Ureter (tissue), 1 donor: ENCODE measurements at regions not wholly inside any gene's neighbourhood (a gene's known extent, or its start where the extent isn't known, plus 50 kb on each side); places are given as distances from the start of the nearest gene placed in this dataset.

Experiments used
- DNase-seq: peaks from one replicate; pipeline ENCODE4 v3.0.0-alpha.2; 2020; ENCODE audit warnings: low spot score
- donor health status: DM: yes; HTN: yes; CAD: no.

DNA sequence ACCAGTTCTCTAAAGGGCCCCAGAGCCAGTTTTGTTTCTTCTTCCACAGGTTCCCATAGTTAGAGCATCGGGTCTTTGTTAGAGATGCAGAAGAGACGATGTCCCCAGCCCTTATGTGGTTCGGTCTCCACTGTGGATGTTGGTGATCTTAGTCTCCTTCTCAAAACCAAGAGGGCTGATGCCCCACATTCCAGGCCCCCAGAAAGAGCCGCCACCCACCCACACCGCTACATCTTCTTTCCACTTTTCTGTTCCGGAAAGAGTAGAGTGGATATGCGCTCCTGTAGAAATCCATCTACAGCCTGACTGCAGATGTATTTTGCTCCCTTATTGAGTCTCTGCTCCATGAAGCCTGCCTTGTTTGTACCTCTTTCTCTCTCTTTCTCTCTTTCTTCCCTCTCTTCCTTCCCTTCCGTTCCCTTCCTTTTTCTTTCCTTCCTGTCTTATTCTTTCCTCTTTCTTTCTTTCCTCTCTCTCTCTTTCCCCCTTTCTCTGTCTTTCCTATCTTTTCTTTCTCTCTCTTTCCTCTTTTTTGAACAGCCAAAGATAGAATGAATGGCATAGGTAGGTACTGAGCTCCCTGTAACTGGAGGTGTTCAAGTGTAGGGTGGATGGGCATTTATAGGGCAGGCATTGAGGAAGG, 224.3 kb downstream of the SEC14L1 start:
- DNase-seq, result no peak

- no peak for DNase-seq
Measured at GRCh38 chr17:77365584-77366186, 224.9 kb downstream of the SEC14L1 start.

DNA sequence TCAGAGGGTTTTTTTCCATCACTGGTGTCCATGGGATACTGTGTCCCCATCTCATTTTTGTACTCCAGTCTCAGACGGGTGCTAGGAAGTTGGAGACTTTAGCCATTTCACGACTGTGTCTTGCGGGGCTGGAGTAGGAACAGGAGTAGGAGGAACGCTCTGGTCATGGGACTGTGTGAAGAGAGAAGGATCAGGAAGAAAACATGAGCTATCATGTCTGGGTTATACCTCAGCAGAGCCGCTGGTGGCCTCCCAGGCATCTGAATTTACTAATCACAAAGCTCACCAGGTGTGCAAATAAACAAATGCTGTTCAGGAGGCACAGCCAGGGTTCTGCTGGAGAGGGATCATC, 225.4 kb downstream of the SEC14L1 start:
- DNase-seq, result no peak

GRCh38 chr17:77366558-77367245, 225.9 kb downstream of the SEC14L1 start:
- DNase-seq, result no peak

DNA sequence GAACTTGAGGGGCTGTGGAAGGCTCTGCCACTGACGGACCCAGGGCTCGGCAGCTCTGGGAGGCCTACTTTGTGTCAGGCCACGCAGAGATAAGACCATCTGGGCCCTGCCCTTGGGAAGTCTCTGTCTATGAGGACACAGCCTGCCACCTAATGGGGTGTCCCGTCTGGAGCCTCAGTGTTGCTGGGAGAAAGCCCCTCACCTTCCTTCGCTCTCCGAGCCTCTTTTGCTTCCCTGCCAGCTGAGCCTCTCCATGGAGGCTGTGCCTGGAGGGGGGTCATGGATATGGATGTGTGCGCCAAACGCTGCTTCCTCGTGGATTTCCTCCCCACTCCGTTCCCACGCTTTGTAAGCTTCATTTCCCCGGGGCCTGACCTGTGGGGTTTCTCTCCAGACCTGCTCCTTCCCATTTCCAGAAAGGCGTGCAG, 228.8 kb downstream of the SEC14L1 start:
- no peak for DNase-seq

DNA sequence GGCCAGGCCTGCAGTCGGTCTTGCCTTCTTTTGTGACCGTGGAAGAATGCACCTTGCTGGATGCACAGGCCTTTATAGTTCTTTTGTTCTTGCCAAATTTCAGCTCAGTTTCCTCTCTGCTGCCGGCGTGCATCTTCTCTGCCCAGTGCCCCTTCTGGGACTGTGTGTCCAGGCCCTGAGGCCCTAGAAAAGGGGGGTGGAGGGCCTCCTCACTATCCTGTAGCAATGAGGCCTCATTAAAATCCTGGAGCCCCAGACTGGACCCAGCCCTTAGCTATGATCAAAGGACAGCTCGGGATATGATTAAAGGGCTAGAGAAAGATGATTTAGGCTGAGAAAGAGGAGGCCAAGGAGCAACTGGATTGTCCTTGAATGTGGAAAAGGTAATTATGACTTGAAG, 229.8 kb downstream of the SEC14L1 start:
- DNase-seq, result no peak

GRCh38 chr17:77371117-77371887, 230.5 kb downstream of the SEC14L1 start:
- no peak for DNase-seq

DNA sequence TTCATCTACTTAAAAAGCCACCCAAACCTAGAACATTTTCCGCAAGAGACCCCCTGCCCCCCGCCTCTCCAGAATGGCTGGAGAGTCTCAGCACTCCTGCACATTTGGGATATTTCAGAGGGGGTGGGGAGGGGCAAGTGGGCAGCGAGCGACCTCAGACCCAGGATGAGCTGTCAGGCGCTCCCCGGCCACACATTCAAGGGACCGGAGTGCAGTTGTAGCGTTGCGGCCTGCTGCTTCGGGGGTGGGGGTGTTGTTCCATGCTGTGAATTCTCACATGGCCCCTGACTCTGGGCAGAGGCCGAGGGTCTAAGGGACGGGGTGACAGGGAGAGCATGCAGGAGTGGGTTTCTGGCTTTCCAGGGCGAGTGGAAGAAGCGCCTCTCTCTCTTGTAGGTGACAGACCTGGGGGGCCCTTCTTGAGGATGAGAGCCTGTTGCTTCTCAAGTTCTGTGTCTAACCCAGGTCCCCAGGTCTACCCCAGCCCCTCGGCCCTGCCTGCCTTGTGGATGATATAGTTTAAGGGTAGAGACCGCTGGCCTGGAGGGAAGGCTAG, 231.2 kb downstream of the SEC14L1 start:
- no peak for DNase-seq

DNA sequence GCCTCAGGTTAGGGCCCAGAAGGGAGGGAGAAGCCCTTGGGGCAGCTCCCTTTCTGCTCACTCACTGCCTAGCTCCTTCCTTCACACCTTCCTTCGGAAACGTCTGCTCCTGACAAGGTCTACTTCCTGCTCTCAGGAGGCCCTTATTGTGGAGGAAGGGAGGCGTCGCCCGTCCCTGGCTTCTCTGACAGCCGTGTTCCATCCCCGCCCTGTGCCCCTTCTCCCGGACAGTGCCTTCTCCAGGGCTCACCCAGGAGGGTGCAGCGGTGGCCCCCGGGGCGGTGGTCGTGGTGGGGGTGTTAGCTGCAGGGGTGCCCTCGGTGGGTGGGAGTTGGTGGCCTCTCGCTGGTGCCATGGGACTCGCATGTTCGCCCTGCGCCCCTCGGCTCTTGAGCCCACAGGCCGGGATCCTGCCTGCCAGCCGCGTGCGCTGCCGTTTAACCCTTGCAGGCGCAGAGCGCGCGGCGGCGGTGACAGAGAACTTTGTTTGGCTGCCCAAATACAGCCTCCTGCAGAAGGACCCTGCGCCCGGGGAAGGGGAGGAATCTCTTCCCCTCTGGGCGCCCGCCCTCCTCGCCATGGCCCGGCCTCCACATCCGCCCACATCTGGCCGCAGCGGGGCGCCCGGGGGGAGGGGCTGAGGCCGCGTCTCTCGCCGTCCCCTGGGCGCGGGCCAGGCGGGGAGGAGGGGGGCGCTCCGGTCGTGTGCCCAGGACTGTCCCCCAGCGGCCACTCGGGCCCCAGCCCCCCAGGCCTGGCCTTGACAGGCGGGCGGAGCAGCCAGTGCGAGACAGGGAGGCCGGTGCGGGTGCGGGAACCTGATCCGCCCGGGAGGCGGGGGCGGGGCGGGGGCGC, 231.9 kb downstream of the SEC14L1 start:
- peak; percentile 86 for DNase-seq

DNA sequence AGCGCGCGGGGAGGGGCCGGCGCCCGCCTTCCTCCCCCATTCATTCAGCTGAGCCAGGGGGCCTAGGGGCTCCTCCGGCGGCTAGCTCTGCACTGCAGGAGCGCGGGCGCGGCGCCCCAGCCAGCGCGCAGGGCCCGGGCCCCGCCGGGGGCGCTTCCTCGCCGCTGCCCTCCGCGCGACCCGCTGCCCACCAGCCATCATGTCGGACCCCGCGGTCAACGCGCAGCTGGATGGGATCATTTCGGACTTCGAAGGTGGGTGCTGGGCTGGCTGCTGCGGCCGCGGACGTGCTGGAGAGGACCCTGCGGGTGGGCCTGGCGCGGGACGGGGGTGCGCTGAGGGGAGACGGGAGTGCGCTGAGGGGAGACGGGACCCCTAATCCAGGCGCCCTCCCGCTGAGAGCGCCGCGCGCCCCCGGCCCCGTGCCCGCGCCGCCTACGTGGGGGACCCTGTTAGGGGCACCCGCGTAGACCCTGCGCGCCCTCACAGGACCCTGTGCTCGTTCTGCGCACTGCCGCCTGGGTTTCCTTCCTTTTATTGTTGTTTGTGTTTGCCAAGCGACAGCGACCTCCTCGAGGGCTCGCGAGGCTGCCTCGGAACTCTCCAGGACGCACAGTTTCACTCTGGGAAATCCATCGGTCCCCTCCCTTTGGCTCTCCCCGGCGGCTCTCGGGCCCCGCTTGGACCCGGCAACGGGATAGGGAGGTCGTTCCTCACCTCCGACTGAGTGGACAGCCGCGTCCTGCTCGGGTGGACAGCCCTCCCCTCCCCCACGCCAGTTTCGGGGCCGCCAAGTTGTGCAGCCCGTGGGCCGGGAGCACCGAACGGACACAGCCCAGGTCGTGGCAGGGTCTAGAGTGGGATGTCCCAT, 232.8 kb downstream of the SEC14L1 start:
- no peak for DNase-seq

- DNase-seq, result peak; percentile 83
Measured at GRCh38 chr17:77374170-77374936, 233.6 kb downstream of the SEC14L1 start.

DNA sequence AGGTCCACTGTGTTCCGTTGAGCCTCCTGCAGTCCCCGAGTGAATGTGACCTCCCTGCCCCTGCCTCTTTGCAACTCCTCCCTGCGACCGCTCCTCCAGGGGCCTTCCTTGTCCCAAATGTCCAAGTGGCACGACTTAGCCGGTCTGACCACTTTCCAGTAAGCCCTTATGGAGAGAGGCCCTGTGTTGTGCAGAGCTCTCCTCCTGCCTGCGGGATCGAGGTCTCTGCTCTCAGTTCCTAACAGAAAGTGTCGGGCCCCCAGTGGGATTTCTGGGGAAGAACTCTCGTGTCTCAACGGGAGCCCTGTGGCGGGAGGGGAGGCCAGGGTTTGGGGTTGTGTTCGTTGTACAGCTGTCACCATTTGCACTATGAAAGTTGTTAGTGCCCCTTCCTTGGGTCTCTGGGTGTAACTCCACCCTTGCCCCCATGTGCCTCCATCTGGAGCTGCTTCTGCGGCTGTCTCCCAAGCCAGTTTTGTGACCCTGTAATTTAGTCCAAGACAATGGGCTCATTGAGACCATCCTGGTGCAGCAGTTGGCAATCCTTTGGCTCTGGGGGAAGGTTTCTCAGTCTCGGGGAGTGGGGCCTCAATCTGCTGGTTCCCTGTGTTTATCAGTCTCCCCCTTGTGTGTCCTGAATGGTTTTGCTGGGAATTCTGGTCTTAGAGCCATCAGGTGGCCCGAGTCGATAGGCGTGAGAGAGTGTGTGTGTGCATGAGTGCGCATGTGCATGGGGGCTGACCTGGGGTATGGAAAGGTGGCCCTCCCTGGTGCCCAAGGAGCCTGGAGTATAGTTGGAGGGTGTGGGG, 234.5 kb downstream of the SEC14L1 start:
- no peak for DNase-seq

GRCh38 chr17:77375917-77376651, 235.3 kb downstream of the SEC14L1 start:
- no peak for DNase-seq

DNA sequence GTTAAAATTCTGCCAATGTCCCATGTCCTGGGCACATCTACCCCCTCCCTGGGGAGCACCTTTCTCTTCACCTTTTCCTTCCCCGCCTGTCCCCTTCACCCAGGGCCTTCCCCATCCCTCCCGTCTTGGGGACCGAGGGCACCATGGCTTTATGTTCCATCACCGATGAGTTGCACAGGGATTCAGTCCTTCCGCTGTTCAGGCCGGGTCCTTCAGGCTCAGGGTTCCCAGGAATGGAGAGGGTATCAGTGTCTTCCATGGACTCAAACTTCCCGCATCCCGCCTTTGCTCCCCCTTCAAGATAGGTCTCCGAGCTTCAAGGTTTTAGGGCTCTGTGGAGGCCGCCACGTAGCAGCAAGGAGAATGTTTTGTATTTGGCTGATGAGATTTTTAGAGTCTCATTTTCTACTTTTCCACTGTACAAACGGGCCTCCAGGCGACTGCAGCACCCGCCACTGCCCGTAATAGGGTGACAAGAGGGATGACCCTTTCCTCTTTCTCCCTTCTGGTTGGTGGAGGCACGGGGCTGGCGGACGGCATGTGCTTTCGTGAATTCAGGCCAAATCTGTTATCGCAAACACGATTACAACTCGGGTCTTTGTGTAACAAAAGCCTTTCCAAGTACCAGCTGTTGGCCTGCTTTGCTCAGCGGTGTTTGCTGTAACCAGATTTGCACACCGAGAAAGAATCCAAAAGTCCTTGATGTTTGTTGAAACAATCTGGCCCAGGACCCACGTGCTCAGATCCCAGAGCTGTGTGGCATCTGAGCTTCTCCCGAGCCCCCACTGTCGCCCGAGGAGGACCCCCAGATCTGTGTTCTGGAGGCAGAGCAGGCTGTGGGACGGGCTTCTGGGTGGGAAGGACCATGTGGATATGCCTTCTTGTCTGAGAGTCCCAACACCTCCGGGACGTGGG, 236.3 kb downstream of the SEC14L1 start:
- peak; percentile 71 for DNase-seq

- DNase-seq, result no peak
Measured at GRCh38 chr17:77377710-77378235, 237.0 kb downstream of the SEC14L1 start.

DNA sequence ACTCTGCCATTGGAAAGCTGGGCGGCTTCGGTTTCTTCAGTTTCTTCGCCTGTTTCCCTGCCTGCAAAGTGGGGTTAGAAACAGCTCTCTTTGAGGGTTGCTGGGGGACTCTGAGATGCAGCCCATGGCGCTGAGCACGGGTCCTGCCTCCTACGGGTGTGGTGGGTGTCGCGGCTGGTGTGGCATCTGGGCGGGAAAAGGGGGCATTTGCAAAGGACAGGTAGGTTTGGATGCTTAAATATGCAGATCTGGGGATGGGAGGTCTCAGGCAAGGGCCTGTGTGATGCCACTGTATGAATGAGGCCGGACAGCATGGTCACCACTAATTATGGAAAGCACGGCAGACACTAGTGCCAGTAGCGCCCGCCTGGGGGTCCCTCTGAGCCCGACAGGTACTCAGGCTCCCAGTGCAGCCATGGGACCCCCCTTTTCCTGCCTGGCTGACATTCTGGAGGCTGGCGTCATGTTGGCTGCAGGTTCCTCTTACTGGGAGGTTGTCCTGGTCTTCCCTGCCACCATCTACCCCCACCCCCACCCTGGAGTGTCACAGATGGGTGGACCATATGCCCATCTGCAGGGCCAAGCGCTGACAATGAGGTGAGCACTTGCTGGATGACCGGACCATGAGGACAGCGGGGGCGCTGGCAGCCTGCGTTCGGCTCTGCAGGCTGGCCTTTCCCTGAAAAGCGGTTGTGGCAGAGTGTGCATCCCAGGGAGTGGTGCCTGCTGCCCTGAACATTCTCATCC, 237.7 kb downstream of the SEC14L1 start:
- no peak for DNase-seq
